AG10803 (cell line): ENCODE measurements at regions not wholly inside any gene's neighbourhood (a gene's known extent, or its start where the extent isn't known, plus 50 kb on each side); places are given as distances from the start of the nearest gene placed in this dataset.
"Not testable (repeated sequence)": the region's sequence is repeated elsewhere in the genome, so short reads cannot be mapped to it uniquely, and the experiment has no call there.

Source experiments
- DNase-seq: peaks from one replicate; pipeline ENCODE4 v3.0.0; 2010; ENCODE audit warnings: low read depth
- H3K4me3 ChIP-seq: 2 replicates; pipeline ENCODE4 v1.5.1; 2011; ENCODE audit warnings: mild to moderate bottlenecking, low read length, control low read depth
- TF ChIP-seq, protein P1 (sequence below): conservative IDR thresholded peaks from 2 replicates; pipeline ENCODE4 v1.5.1; 2011; ENCODE audit warnings: mild to moderate bottlenecking, low read length, control low read depth, inconsistent platforms

DNA sequence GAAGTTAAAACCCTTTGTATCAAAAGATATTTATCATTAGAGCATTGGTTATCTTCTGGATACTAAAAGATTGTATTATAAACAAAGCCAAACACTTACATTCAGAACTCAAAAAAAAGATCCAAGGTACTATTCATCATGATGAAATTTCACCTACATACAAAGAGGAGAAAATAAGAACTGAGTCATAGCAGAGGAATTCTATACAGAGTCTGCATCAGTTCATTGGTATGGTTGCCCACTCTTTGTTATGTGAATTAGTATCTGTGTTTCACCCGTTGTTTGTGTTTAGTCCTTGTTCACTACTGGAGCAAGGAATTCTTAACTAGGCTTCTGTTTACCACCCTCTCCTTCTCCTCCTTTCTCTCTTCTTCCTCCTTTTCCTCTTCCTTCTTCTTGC, 157.9 kb downstream of the LNPK start:
- TF ChIP-seq, protein P1, sequence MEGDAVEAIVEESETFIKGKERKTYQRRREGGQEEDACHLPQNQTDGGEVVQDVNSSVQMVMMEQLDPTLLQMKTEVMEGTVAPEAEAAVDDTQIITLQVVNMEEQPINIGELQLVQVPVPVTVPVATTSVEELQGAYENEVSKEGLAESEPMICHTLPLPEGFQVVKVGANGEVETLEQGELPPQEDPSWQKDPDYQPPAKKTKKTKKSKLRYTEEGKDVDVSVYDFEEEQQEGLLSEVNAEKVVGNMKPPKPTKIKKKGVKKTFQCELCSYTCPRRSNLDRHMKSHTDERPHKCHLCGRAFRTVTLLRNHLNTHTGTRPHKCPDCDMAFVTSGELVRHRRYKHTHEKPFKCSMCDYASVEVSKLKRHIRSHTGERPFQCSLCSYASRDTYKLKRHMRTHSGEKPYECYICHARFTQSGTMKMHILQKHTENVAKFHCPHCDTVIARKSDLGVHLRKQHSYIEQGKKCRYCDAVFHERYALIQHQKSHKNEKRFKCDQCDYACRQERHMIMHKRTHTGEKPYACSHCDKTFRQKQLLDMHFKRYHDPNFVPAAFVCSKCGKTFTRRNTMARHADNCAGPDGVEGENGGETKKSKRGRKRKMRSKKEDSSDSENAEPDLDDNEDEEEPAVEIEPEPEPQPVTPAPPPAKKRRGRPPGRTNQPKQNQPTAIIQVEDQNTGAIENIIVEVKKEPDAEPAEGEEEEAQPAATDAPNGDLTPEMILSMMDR: no peak
- peak; percentile 64 for DNase-seq
- no peak overlapping the region for H3K4me3 ChIP-seq

- no peak for DNase-seq
- no peak overlapping the region for H3K4me3 ChIP-seq
- TF ChIP-seq, protein P1: no peak
These were observed 158.4 kb downstream of the LNPK start for GRCh38 chr2:175843625-175844024.

DNA sequence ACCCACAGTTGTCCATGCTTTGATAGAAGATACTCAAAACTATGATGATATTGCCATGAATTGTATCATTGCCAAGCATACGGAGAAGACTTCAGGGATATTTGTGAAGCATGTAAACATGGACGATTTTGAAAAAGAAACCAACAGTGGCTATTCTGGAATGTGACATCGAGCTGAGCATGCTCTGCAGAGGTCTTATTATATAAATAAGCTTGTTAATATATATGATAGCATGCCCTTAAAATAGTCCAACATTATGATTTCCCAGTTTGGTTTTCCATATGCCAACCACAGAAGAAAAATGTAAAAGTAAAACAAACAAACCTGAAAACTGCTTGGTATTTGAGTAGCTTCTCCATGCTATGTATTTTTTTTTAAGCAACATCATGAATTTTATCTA, 159.1 kb downstream of the LNPK start:
- DNase-seq: no peak
- TF ChIP-seq, protein P1: no peak
- H3K4me3 ChIP-seq: no peak overlapping the region

GRCh38 chr2:175840765-175841164, 161.3 kb downstream of the LNPK start:
- DNase-seq, H3K4me3 ChIP-seq: not testable (repeated sequence)

DNA sequence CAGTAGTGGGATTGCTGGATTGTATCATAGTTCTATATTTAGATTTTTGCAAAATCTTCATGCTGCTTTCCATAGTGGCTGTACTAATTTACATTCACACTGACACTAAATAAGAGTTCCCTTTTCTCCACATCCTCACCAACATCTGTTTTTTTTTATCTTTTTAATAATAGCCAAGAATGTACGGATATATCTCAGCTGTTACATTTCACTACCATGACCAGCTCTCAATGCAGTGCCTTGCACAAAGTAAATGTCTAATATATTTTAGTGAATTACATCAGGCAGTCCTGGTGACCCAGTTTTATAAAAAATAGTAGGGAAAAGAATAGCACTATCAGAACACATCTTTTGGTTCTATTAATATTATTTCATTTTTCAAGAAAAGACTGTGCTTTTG, 161.8 kb downstream of the LNPK start:
- H3K4me3 ChIP-seq: no peak overlapping the region
- TF ChIP-seq, protein P1: no peak
- peak; percentile 78 for DNase-seq

- TF ChIP-seq, protein P1: no peak
- DNase-seq: no peak
- H3K4me3 ChIP-seq: no peak overlapping the region
These were observed 163.1 kb downstream of the LNPK start for GRCh38 chr2:175838979-175839378.

DNA sequence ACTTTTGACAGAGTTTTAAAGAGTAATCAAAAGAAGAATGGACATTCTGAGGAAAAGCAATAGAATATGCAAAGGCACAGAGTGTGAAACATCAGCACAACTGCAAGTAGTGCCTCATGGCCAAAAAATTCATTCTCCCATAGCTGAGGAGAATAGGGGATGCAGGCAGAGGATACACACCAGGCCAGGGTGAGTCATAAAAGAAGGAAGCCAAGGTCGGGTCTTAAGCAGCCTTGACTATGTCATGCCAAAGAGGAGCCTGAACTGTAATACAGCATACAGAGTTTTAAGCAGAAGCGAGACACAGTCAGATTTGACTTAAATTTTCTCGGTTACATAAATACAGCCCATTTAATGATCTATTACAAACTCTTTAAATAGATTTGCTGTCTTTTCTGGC, 165.0 kb downstream of the LNPK start:
- TF ChIP-seq, protein P1: no peak
- DNase-seq: peak; percentile 92
- H3K4me3 ChIP-seq: no peak overlapping the region

- peak; percentile 73 for DNase-seq
- no peak overlapping the region for H3K4me3 ChIP-seq
- TF ChIP-seq, protein P1: no peak
These were observed 165.7 kb downstream of the LNPK start for GRCh38 chr2:175836361-175836760.
